ENCODE measurements at regions not wholly inside any gene's neighbourhood (a gene's known extent, or its start where the extent isn't known, plus 50 kb on each side); places are given as distances from the start of the nearest gene placed in this dataset.
A peak's percentile ranks its signal among the peaks of the same experiment; 100 is the strongest.

- H3K4me2 ChIP-seq (ENCODE audit: control insufficient read depth, extremely low read depth, insufficient read depth, low read depth, low read length) = no peak overlapping the region
- H3K4me1 ChIP-seq (ENCODE audit: control insufficient read depth, extremely low read depth, insufficient read depth, low read length) = no peaks in the 10 kb centered on the region
- TF ChIP-seq EZH2 (IDR thresholded peaks at IDR 0.05; ENCODE audit: low read length) = no peak
- no peak for TF ChIP-seq CTCF (optimal IDR thresholded peaks at IDR 0.05 in 1 of 3, IDR thresholded peaks at IDR 0.05 in 1 of 3, conservative IDR thresholded peaks at IDR 0.05 in 1 of 3; ENCODE audit: extremely low read depth in 1 of 3, insufficient read depth in 2 of 3, low read length in 3 of 3)
- no peak overlapping the region for H3K9ac ChIP-seq (ENCODE audit: control insufficient read depth, extremely low read depth, insufficient read depth, low read length)
- no peak for FAIRE-seq
- H3K27ac ChIP-seq (ENCODE audit: control insufficient read depth, insufficient read depth, low read length) = no peak overlapping the region
- dilution Hi-C loops (cut with MboI; ENCODE audit: extremely low pct_ligation_motif_present, low sequenced_read_pairs) = no loop called here
- no peak overlapping the region for H3K4me3 ChIP-seq (ENCODE audit: control insufficient read depth in 2 of 3, extremely low read depth in 1 of 3, insufficient read depth in 2 of 3, low read depth in 1 of 3, low read length in 3 of 3)
- H3K79me2 ChIP-seq (ENCODE audit: control insufficient read depth, insufficient read depth, low read length) = no peaks in the 10 kb centered on the region
- no peak overlapping the region for H2AFZ ChIP-seq (ENCODE audit: control insufficient read depth, low read length)
- H3K27me3 ChIP-seq (ENCODE audit: control insufficient read depth, extremely low read depth, insufficient read depth, low read length) = no peaks in the 10 kb centered on the region
- no peaks in the 10 kb centered on the region for H3K9me3 ChIP-seq (ENCODE audit: control insufficient read depth, low read depth, low read length)
- H3K36me3 ChIP-seq (ENCODE audit: control insufficient read depth in 2 of 2, extremely low read depth in 1 of 2, insufficient read depth in 2 of 2, low read length in 2 of 2) = no peaks in the 10 kb centered on the region
- no peaks in the 10 kb centered on the region for H3K9me1 ChIP-seq (ENCODE audit: control insufficient read depth, extremely low read depth, insufficient read depth, low read length)
- no peak for DNase-seq (ENCODE audit: low read depth, low spot score)
- H4K20me1 ChIP-seq (ENCODE audit: control insufficient read depth, extremely low read depth, insufficient read depth, low read length) = no peaks in the 10 kb centered on the region
Observed at GRCh38 chr2:198928026-198928425, 529.7 kb downstream of the SATB2 start.

- DNase-seq (ENCODE audit: low read depth, low spot score) (peak; percentile 13), FAIRE-seq (peak; percentile 13)
- peaks cover 5% of the 10 kb centered on the region for H3K4me1 ChIP-seq (ENCODE audit: control insufficient read depth, extremely low read depth, insufficient read depth, low read length)
- no peaks in the 10 kb centered on the region for H3K9me1 ChIP-seq (ENCODE audit: control insufficient read depth, extremely low read depth, insufficient read depth, low read length)
- H3K9ac ChIP-seq (ENCODE audit: control insufficient read depth, extremely low read depth, insufficient read depth, low read length) = no peak overlapping the region
- H3K27me3 ChIP-seq (ENCODE audit: control insufficient read depth, extremely low read depth, insufficient read depth, low read length) = no peaks in the 10 kb centered on the region
- TF ChIP-seq EZH2 (IDR thresholded peaks at IDR 0.05; ENCODE audit: low read length) = no peak
- peak overlapping the region; percentile 55 for H2AFZ ChIP-seq (ENCODE audit: control insufficient read depth, low read length)
- no peaks in the 10 kb centered on the region for H4K20me1 ChIP-seq (ENCODE audit: control insufficient read depth, extremely low read depth, insufficient read depth, low read length)
- peak overlapping the region; percentile 62 for H3K27ac ChIP-seq (ENCODE audit: control insufficient read depth, insufficient read depth, low read length)
- no peaks in the 10 kb centered on the region for H3K36me3 ChIP-seq (ENCODE audit: control insufficient read depth in 2 of 2, extremely low read depth in 1 of 2, insufficient read depth in 2 of 2, low read length in 2 of 2)
- dilution Hi-C loops (cut with MboI; ENCODE audit: extremely low pct_ligation_motif_present, low sequenced_read_pairs) = no loop called here
- no peaks in the 10 kb centered on the region for H3K79me2 ChIP-seq (ENCODE audit: control insufficient read depth, insufficient read depth, low read length)
- no peak overlapping the region for H3K4me3 ChIP-seq (ENCODE audit: control insufficient read depth in 2 of 3, extremely low read depth in 1 of 3, insufficient read depth in 2 of 3, low read depth in 1 of 3, low read length in 3 of 3)
- H3K9me3 ChIP-seq (ENCODE audit: control insufficient read depth, low read depth, low read length) = no peaks in the 10 kb centered on the region
- peak overlapping the region; percentile 31 for H3K4me2 ChIP-seq (ENCODE audit: control insufficient read depth, extremely low read depth, insufficient read depth, low read depth, low read length)
Observed at GRCh38 chr2:198917926-198918720, 539.6 kb downstream of the SATB2 start.

- no peaks in the 10 kb centered on the region for H3K9me3 ChIP-seq (ENCODE audit: control insufficient read depth, low read depth, low read length)
- no peaks in the 10 kb centered on the region for H4K20me1 ChIP-seq (ENCODE audit: control insufficient read depth, extremely low read depth, insufficient read depth, low read length)
- H3K4me2 ChIP-seq (ENCODE audit: control insufficient read depth, extremely low read depth, insufficient read depth, low read depth, low read length) = no peak overlapping the region
- H3K27me3 ChIP-seq (ENCODE audit: control insufficient read depth, extremely low read depth, insufficient read depth, low read length) = no peaks in the 10 kb centered on the region
- FAIRE-seq (no peak), DNase-seq (ENCODE audit: low read depth, low spot score) (no peak)
- dilution Hi-C loops (cut with MboI; ENCODE audit: extremely low pct_ligation_motif_present, low sequenced_read_pairs) = no loop called here
- no peak overlapping the region for H3K4me3 ChIP-seq (ENCODE audit: control insufficient read depth in 2 of 3, extremely low read depth in 1 of 3, insufficient read depth in 2 of 3, low read depth in 1 of 3, low read length in 3 of 3)
- no peaks in the 10 kb centered on the region for H3K9me1 ChIP-seq (ENCODE audit: control insufficient read depth, extremely low read depth, insufficient read depth, low read length)
- H3K36me3 ChIP-seq (ENCODE audit: control insufficient read depth in 2 of 2, extremely low read depth in 1 of 2, insufficient read depth in 2 of 2, low read length in 2 of 2) = no peaks in the 10 kb centered on the region
- no peak overlapping the region for H3K27ac ChIP-seq (ENCODE audit: control insufficient read depth, insufficient read depth, low read length)
- H3K79me2 ChIP-seq (ENCODE audit: control insufficient read depth, insufficient read depth, low read length) = no peaks in the 10 kb centered on the region
- H3K4me1 ChIP-seq (ENCODE audit: control insufficient read depth, extremely low read depth, insufficient read depth, low read length) = peaks cover 5% of the 10 kb centered on the region
- H3K9ac ChIP-seq (ENCODE audit: control insufficient read depth, extremely low read depth, insufficient read depth, low read length) = no peak overlapping the region
- H2AFZ ChIP-seq (ENCODE audit: control insufficient read depth, low read length) = no peak overlapping the region
- TF ChIP-seq EZH2 (IDR thresholded peaks at IDR 0.05; ENCODE audit: low read length) = no peak
- no peak for TF ChIP-seq CTCF (optimal IDR thresholded peaks at IDR 0.05 in 1 of 3, IDR thresholded peaks at IDR 0.05 in 1 of 3, conservative IDR thresholded peaks at IDR 0.05 in 1 of 3; ENCODE audit: extremely low read depth in 1 of 3, insufficient read depth in 2 of 3, low read length in 3 of 3)
Observed at GRCh38 chr2:198917275-198917674, 540.5 kb downstream of the SATB2 start.

All from keratinocyte (primary cell).